Astrocyte (in vitro differentiated cells and primary cell): ENCODE measurements at regions not wholly inside any gene's neighbourhood (a gene's known extent, or its start where the extent isn't known, plus 50 kb on each side); places are given as distances from the start of the nearest gene placed in this dataset.

Experiments
- DNase-seq: peaks from one replicate; pipeline ENCODE4 v3.0.0-alpha.2; 2010; ENCODE audit warnings: low read depth
- FAIRE-seq: peaks from 2 replicates; lab custom pipeline; 2011; peaks lifted over from hg19 to GRCh38; lab: Jason Lieb, UNC
- H2AFZ ChIP-seq: 2 replicates; pipeline ENCODE4 v1.6.0; 2012; ENCODE audit warnings: low read depth, low read length, inconsistent platforms
- H3K27ac ChIP-seq: 2 replicates; pipeline ENCODE4 v1.5.1; 2011; ENCODE audit warnings: low read depth, low read length, inconsistent platforms
- H3K27me3 ChIP-seq: 2 replicates; pipeline ENCODE4 v1.6.0; 2011; ENCODE audit warnings: low read length, inconsistent platforms; ENCODE audit not compliant: insufficient read depth
- H3K36me3 ChIP-seq: 2 replicates; pipeline ENCODE4 v1.5.1; 2011; ENCODE audit warnings: low read length, inconsistent platforms; ENCODE audit not compliant: insufficient read depth
- H3K4me1 ChIP-seq: 2 replicates; pipeline ENCODE4 v1.5.1; 2011; ENCODE audit warnings: low read length, inconsistent platforms; ENCODE audit not compliant: insufficient read depth
- H3K4me2 ChIP-seq: 2 replicates; pipeline ENCODE4 v1.6.0; 2012; ENCODE audit warnings: low read length, inconsistent platforms
- H3K4me3 ChIP-seq: 2 replicates; pipeline ENCODE4 v1.5.1; 2011; ENCODE audit warnings: low read depth, mild to moderate bottlenecking, low read length, inconsistent platforms; ENCODE audit not compliant: insufficient read depth
- H3K79me2 ChIP-seq: 2 replicates; pipeline ENCODE4 v1.6.0; 2012; ENCODE audit warnings: mild to moderate bottlenecking, low read length, inconsistent platforms; ENCODE audit not compliant: insufficient read depth
- H3K9ac ChIP-seq: 2 replicates; pipeline ENCODE4 v1.6.0; 2012; ENCODE audit warnings: mild to moderate bottlenecking, low read length, inconsistent platforms
- H3K9me3 ChIP-seq: 2 replicates; pipeline ENCODE4 v1.5.1; 2012; ENCODE audit warnings: low read depth, mild to moderate bottlenecking, low read length, inconsistent platforms; ENCODE audit not compliant: insufficient read depth
- H4K20me1 ChIP-seq: 2 replicates; pipeline ENCODE4 v1.6.0; 2012; ENCODE audit warnings: low read length, inconsistent platforms; ENCODE audit not compliant: insufficient read depth
- H3K27ac Mint-ChIP-seq: one replicate; pipeline ENCODE4 v1.8.0; 2021; ENCODE audit warnings: mild to moderate bottlenecking, mixed read lengths; ENCODE audit not compliant: unreplicated experiment
- H3K27me3 Mint-ChIP-seq: one replicate; pipeline ENCODE4 v1.8.0; 2021; ENCODE audit warnings: low read depth, mixed read lengths; ENCODE audit not compliant: unreplicated experiment
- H3K36me3 Mint-ChIP-seq: one replicate; pipeline ENCODE4 v1.8.0; 2021; ENCODE audit warnings: low read depth, mixed read lengths; ENCODE audit not compliant: unreplicated experiment
- H3K4me1 Mint-ChIP-seq: one replicate; pipeline ENCODE4 v1.8.0; 2021; ENCODE audit warnings: low read depth, mixed read lengths; ENCODE audit not compliant: unreplicated experiment
- H3K4me3 Mint-ChIP-seq: one replicate; pipeline ENCODE4 v1.8.0; 2021; ENCODE audit warnings: mild to moderate bottlenecking, moderate library complexity, mixed read lengths; ENCODE audit not compliant: unreplicated experiment
- H3K9me3 Mint-ChIP-seq: one replicate; pipeline ENCODE4 v1.8.0; 2021; ENCODE audit warnings: mild to moderate bottlenecking, mixed read lengths; ENCODE audit not compliant: unreplicated experiment
- CTCF ChIP-seq: IDR thresholded peaks from 2 replicates; pipeline ENCODE4 v1.5.1; 2011; ENCODE audit warnings: low read depth, mild to moderate bottlenecking, inconsistent platforms, low read length, moderate library complexity; ENCODE audit not compliant: insufficient read depth
- EZH2 ChIP-seq: IDR thresholded peaks from 2 replicates; pipeline ENCODE4 v1.6.1; 2012; ENCODE audit warnings: mild to moderate bottlenecking, low read length, inconsistent platforms; ENCODE audit not compliant: insufficient read depth

DNA sequence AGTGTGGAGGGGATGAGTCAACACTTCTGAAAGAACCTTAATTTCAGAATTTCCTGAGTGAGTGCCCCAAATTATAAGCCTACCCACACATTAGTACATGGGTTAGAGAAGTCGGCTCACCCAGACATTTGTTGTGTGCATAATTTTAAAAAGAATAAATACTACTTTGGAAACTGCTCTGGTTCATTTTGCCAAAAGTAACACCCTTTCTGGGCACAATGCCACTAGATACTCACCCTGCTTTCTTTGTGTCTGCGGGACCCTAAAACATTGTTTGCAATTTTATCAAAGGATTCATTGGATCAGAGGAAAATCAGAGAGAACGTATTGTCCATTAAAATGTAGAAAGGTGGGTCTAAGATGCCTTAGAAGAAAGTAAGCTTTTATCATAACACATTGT, 245.5 kb upstream of the NRP1 start:
- H3K9me3 ChIP-seq: no peaks in the 10 kb centered on the region
- no peak for FAIRE-seq
- no peaks in the 10 kb centered on the region for H3K79me2 ChIP-seq
- H3K4me3 ChIP-seq: no peak overlapping the region
- no peaks in the 10 kb centered on the region for H4K20me1 ChIP-seq
- H3K4me2 ChIP-seq: no peak overlapping the region
- H2AFZ ChIP-seq: no peak overlapping the region
- H3K4me1 Mint-ChIP-seq: peaks cover 10% of the 10 kb centered on the region
- no peak overlapping the region for H3K4me3 Mint-ChIP-seq
- peaks cover 15% of the 10 kb centered on the region for H3K27me3 Mint-ChIP-seq
- no peaks in the 10 kb centered on the region for H3K36me3 Mint-ChIP-seq
- H3K9me3 Mint-ChIP-seq: peaks cover 3% of the 10 kb centered on the region
- H3K27ac ChIP-seq: no peak overlapping the region
- DNase-seq: no peak
- no peaks in the 10 kb centered on the region for H3K4me1 ChIP-seq
- H3K27me3 ChIP-seq: no peaks in the 10 kb centered on the region
- H3K36me3 ChIP-seq: no peaks in the 10 kb centered on the region
- H3K27ac Mint-ChIP-seq: no peak overlapping the region
- H3K9ac ChIP-seq: no peak overlapping the region
- no peak for TF ChIP-seq CTCF
- no peak for TF ChIP-seq EZH2

DNA sequence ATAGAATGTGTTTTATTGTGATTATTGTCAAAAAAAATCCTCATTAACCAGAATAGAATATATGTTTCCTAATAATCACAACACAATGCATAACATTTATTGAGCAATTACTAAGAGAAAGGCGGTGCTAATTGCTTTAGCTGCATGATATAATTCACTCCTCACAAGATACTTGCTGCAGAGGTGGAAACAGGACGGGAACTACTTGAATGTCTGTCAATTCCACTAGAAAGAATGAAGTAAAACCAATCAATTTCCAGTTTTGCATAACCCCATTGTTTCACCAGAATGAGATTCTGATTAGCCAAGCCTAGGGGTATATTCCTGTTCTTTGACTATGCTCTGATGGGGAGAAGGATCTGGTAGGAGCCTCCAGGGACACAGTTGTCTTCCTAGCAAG, 239.1 kb upstream of the NRP1 start:
- no peak overlapping the region for H2AFZ ChIP-seq
- Mint-ChIP-seq H3K4me3 (no peak overlapping the region), H3K36me3 (no peaks in the 10 kb centered on the region), H3K4me1 (peaks cover 13% of the 10 kb centered on the region), H3K27ac (no peak overlapping the region), H3K9me3 (no peaks in the 10 kb centered on the region), H3K27me3 (peaks cover 6% of the 10 kb centered on the region)
- DNase-seq (no peak), FAIRE-seq (no peak)
- H3K4me3 ChIP-seq: no peak overlapping the region
- no peak overlapping the region for H3K27ac ChIP-seq
- H3K4me1 ChIP-seq: no peaks in the 10 kb centered on the region
- H3K9ac ChIP-seq: no peak overlapping the region
- H3K79me2 ChIP-seq: no peaks in the 10 kb centered on the region
- no peak overlapping the region for H3K4me2 ChIP-seq
- H3K27me3 ChIP-seq: no peaks in the 10 kb centered on the region
- no peaks in the 10 kb centered on the region for H4K20me1 ChIP-seq
- no peaks in the 10 kb centered on the region for H3K9me3 ChIP-seq
- no peaks in the 10 kb centered on the region for H3K36me3 ChIP-seq
- TF ChIP-seq CTCF (no peak), EZH2 (no peak)

- H3K4me3 Mint-ChIP-seq: no peak overlapping the region
- no peak overlapping the region for H2AFZ ChIP-seq
- H3K4me2 ChIP-seq: no peak overlapping the region
- H4K20me1 ChIP-seq: no peaks in the 10 kb centered on the region
- FAIRE-seq (peak; percentile 59), DNase-seq (peak; percentile 53)
- no peaks in the 10 kb centered on the region for H3K36me3 ChIP-seq
- no peaks in the 10 kb centered on the region for H3K36me3 Mint-ChIP-seq
- H3K27ac ChIP-seq: no peak overlapping the region
- H3K9me3 ChIP-seq: no peaks in the 10 kb centered on the region
- H3K4me1 Mint-ChIP-seq: peaks cover 13% of the 10 kb centered on the region
- no peaks in the 10 kb centered on the region for H3K4me1 ChIP-seq
- H3K27ac Mint-ChIP-seq: no peak overlapping the region
- no peak overlapping the region for H3K9ac ChIP-seq
- peaks cover 5% of the 10 kb centered on the region for H3K27me3 Mint-ChIP-seq
- H3K9me3 Mint-ChIP-seq: no peaks in the 10 kb centered on the region
- TF ChIP-seq EZH2 (no peak), CTCF (no peak)
- H3K4me3 ChIP-seq: no peak overlapping the region
- H3K79me2 ChIP-seq: no peaks in the 10 kb centered on the region
- no peaks in the 10 kb centered on the region for H3K27me3 ChIP-seq
Measured at GRCh38 chr10:33571616-33572015, 237.1 kb upstream of the NRP1 start.
